OCI-LY3 (cell line): ENCODE measurements at regions not wholly inside any gene's neighbourhood (a gene's known extent, or its start where the extent isn't known, plus 50 kb on each side); places are given as distances from the start of the nearest gene placed in this dataset.

Experiments
- CTCF ChIP-seq: fragments of 200-600, 300-600 bp; sonication (generic); IDR thresholded peaks from 2 replicates; pipeline ENCODE4 v1.5.1; 2014; ENCODE audit warnings: antibody characterized with exemption, low read length, low read depth
- EZH2phosphoT487 ChIP-seq: fragments of 200-600 bp; shearing (Covaris generic); IDR thresholded peaks from 2 replicates; pipeline ENCODE4 v1.6.1; 2018; ENCODE audit warnings: antibody characterized with exemption, mixed run types, low read depth

GRCh38 chr3:6448011-6448410 is 412.9 kb upstream of the GRM7 start:
- TF ChIP-seq CTCF (no peak), EZH2phosphoT487 (no peak)
